Sigmoid colon (tissue), 4 donors: ENCODE measurements at regions not wholly inside any gene's neighbourhood (a gene's known extent, or its start where the extent isn't known, plus 50 kb on each side); places are given as distances from the start of the nearest gene placed in this dataset.

Source experiments
- POLR2A ChIP-seq, 2 donors: fragments of 450-650 bp; IDR thresholded peaks; one replicate each; pipeline ENCODE4 v1.6.1; 2016; ENCODE audit warnings: antibody characterized with exemption in 2 of 2, mild to moderate bottlenecking in 2 of 2, moderate library complexity in 2 of 2
- POLR2AphosphoS5 ChIP-seq, 4 donors: sonication (generic); formaldehyde crosslinking; IDR thresholded peaks; one replicate each; pipeline ENCODE4 v1.6.1; 2017; ENCODE audit warnings: antibody characterized with exemption in 4 of 4
- TF ChIP-seq, protein P1 (sequence below), 4 experiments: fragments of 450-650 bp in 3 of 4; fragments of 200-600 bp in 1 of 4; IDR thresholded peaks; one replicate each; pipeline ENCODE4 v1.5.1; 2016 to 2019; ENCODE audit warnings: antibody characterized with exemption in 4 of 4, mild to moderate bottlenecking in 3 of 4, moderate library complexity in 2 of 4

DNA sequence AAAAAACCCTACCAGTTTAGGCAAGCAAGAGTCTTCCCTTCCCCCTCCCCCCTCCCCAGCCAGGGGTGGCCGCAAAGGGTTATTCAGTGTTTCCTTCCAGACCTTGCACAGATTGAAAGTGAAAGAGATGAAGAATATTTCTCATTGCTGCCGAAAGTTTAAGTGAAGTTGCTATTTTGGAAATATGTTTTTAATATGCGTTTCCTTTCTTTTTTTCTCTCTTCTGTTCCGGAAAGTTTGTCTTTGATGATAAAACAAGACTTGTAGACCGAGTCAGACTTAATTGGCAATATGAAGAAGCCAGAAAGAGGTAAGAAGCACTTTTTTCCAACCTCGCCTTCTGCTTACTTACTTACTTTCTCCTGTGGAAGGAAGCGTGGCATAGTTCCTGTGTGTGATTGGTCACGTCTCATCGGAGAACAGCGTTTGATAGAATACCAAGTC lies 58.5 kb upstream of the CLCN4 start:
- TF ChIP-seq, protein P1, sequence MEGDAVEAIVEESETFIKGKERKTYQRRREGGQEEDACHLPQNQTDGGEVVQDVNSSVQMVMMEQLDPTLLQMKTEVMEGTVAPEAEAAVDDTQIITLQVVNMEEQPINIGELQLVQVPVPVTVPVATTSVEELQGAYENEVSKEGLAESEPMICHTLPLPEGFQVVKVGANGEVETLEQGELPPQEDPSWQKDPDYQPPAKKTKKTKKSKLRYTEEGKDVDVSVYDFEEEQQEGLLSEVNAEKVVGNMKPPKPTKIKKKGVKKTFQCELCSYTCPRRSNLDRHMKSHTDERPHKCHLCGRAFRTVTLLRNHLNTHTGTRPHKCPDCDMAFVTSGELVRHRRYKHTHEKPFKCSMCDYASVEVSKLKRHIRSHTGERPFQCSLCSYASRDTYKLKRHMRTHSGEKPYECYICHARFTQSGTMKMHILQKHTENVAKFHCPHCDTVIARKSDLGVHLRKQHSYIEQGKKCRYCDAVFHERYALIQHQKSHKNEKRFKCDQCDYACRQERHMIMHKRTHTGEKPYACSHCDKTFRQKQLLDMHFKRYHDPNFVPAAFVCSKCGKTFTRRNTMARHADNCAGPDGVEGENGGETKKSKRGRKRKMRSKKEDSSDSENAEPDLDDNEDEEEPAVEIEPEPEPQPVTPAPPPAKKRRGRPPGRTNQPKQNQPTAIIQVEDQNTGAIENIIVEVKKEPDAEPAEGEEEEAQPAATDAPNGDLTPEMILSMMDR (IDR thresholded peaks at IDR 0.05) = no peak
- TF ChIP-seq POLR2A (IDR thresholded peaks at IDR 0.05) (no peak), POLR2AphosphoS5 (IDR thresholded peaks at IDR 0.05) (no peak)
